HEK293T (cell line): ENCODE measurements at regions not wholly inside any gene's neighbourhood (a gene's known extent, or its start where the extent isn't known, plus 50 kb on each side); places are given as distances from the start of the nearest gene placed in this dataset.
"Not testable (repeated sequence)": the region's sequence is repeated elsewhere in the genome, so short reads cannot be mapped to it uniquely, and the experiment has no call there.

Experiments
- CTCF ChIA-PET: fragments of 350-600 bp; formaldehyde crosslinking; extraction: SDS; loops from one replicate; lab custom pipeline; 2021; ENCODE audit warnings: antibody characterized with exemption, inconsistent platforms; lab: Yijun Ruan, JAX
- POLR2A ChIA-PET: fragments of 350-600 bp; formaldehyde crosslinking; extraction: SDS; loops from one replicate; lab custom pipeline; 2020; ENCODE audit warnings: antibody characterized with exemption, inconsistent platforms; lab: Yijun Ruan, JAX
- DNase-seq: peaks from one replicate; pipeline ENCODE4 v3.0.0; 2012; ENCODE audit warnings: mixed read lengths; ENCODE audit errors: extremely low spot score
- ARNT ChIP-seq: fragments of 450-650 bp; IDR thresholded peaks from 2 replicates; pipeline ENCODE4 v1.6.1; 2017; ENCODE audit warnings: mild to moderate bottlenecking
- BHLHE40 ChIP-seq: fragments of 450-650 bp; IDR thresholded peaks from 2 replicates; pipeline ENCODE4 v1.6.1; 2016; ENCODE audit warnings: mild to moderate bottlenecking, moderate library complexity, borderline replicate concordance
- CTBP1 ChIP-seq: fragments of 450-650 bp; IDR thresholded peaks from 2 replicates; pipeline ENCODE4 v1.6.1; 2016; ENCODE audit warnings: borderline replicate concordance
- ELF4 ChIP-seq: fragments of 450-650 bp; IDR thresholded peaks from 2 replicates; pipeline ENCODE4 v1.6.1; 2017; ENCODE audit warnings: antibody characterized with exemption
- FOXA1 ChIP-seq: fragments of 450-650 bp; IDR thresholded peaks from 2 replicates; pipeline ENCODE4 v1.6.1; 2016; ENCODE audit warnings: mild to moderate bottlenecking
- FOXK2 ChIP-seq: fragments of 450-650 bp; IDR thresholded peaks from 2 replicates; pipeline ENCODE4 v1.6.1; 2016; ENCODE audit warnings: mild to moderate bottlenecking
- FOXM1 ChIP-seq: fragments of 450-650 bp; IDR thresholded peaks from 2 replicates; pipeline ENCODE4 v1.6.1; 2017; ENCODE audit warnings: mild to moderate bottlenecking, borderline replicate concordance
- HDGF ChIP-seq: fragments of 450-650 bp; IDR thresholded peaks from 2 replicates; pipeline ENCODE4 v1.6.1; 2017; ENCODE audit warnings: antibody characterized with exemption, borderline replicate concordance
- L3MBTL2 ChIP-seq: fragments of 450-650 bp; conservative IDR thresholded peaks from 2 replicates; pipeline ENCODE4 v1.6.1; 2016; ENCODE audit warnings: mild to moderate bottlenecking
- LEF1 ChIP-seq: fragments of 450-650 bp; IDR thresholded peaks from 2 replicates; pipeline ENCODE4 v1.6.1; 2017; ENCODE audit warnings: mild to moderate bottlenecking, borderline replicate concordance
- NFRKB ChIP-seq: fragments of 450-650 bp; IDR thresholded peaks from 2 replicates; pipeline ENCODE4 v1.6.1; 2016; ENCODE audit warnings: mild to moderate bottlenecking, moderate library complexity
- PKNOX1 ChIP-seq: fragments of 450-650 bp; IDR thresholded peaks from 2 replicates; pipeline ENCODE4 v1.6.1; 2016
- SP1 ChIP-seq: fragments of 450-650 bp; IDR thresholded peaks from 2 replicates; pipeline ENCODE4 v1.6.1; 2017
- SUZ12 ChIP-seq: fragments of 450-650 bp; IDR thresholded peaks from 2 replicates; pipeline ENCODE4 v1.6.1; 2016; ENCODE audit warnings: mild to moderate bottlenecking
- TARDBP ChIP-seq: fragments of 450-650 bp; IDR thresholded peaks from 2 replicates; pipeline ENCODE4 v1.6.1; 2016
- ZNF384 ChIP-seq: fragments of 450-650 bp; IDR thresholded peaks from 2 replicates; pipeline ENCODE4 v1.6.1; 2016

GRCh38 chr12:17286874-17287273 is 680.9 kb upstream of the LMO3 start:
- CTCF ChIA-PET, result no interaction called here
- no peak for DNase-seq
- TF ChIP-seq L3MBTL2 (no peak), NFRKB (no peak), LEF1 (no peak), ELF4 (no peak)
- POLR2A ChIA-PET, result no interaction called here

- CTCF ChIA-PET, result no interaction called here
- POLR2A ChIA-PET, result no interaction called here
- TF ChIP-seq L3MBTL2 (no peak), TARDBP (no peak), FOXA1 (no peak), LEF1 (no peak), ELF4 (no peak), NFRKB (no peak), SP1 (no peak), SUZ12 (no peak), FOXM1 (no peak), CTBP1 (no peak), BHLHE40 (no peak), FOXK2 (no peak), ZNF384 (no peak), ARNT (no peak), HDGF (no peak), PKNOX1 (no peak)
- no peak for DNase-seq
These were observed 678.9 kb upstream of the LMO3 start for GRCh38 chr12:17284873-17285272.

GRCh38 chr12:17283563-17283962 is 677.6 kb upstream of the LMO3 start:
- TF ChIP-seq PKNOX1 (no peak), FOXA1 (no peak), NFRKB (no peak), BHLHE40 (no peak), L3MBTL2 (no peak), LEF1 (no peak), TARDBP (no peak), HDGF (no peak), ELF4 (no peak), ARNT (no peak), FOXM1 (no peak), SUZ12 (no peak), ZNF384 (no peak), CTBP1 (no peak), SP1 (no peak), FOXK2 (no peak)
- ChIA-PET POLR2A (no interaction called here), CTCF (no interaction called here)
- DNase-seq, result no peak

- CTCF ChIA-PET, DNase-seq, POLR2A ChIA-PET: not testable (repeated sequence)
These were observed 676.2 kb upstream of the LMO3 start for GRCh38 chr12:17282169-17282568.

GRCh38 chr12:17278946-17279345 is 673.0 kb upstream of the LMO3 start:
- ChIA-PET POLR2A (no interaction called here), CTCF (no interaction called here)
- TF ChIP-seq PKNOX1, result no peak
- TF ChIP-seq ZNF384, result no peak
- TF ChIP-seq CTBP1, result no peak
- TF ChIP-seq TARDBP, result no peak
- no peak for TF ChIP-seq ARNT
- no peak for TF ChIP-seq NFRKB
- TF ChIP-seq FOXK2, result no peak
- no peak for TF ChIP-seq FOXM1
- TF ChIP-seq BHLHE40, result no peak
- TF ChIP-seq SP1, result no peak
- no peak for TF ChIP-seq LEF1
- no peak for TF ChIP-seq FOXA1
- TF ChIP-seq HDGF, result no peak
- no peak for TF ChIP-seq ELF4
- no peak for DNase-seq

- no peak for TF ChIP-seq FOXA1
- TF ChIP-seq HDGF, result no peak
- TF ChIP-seq CTBP1, result no peak
- no peak for TF ChIP-seq FOXK2
- no peak for TF ChIP-seq TARDBP
- no peak for TF ChIP-seq SP1
- no peak for TF ChIP-seq ARNT
- TF ChIP-seq ELF4, result no peak
- TF ChIP-seq L3MBTL2, result no peak
- TF ChIP-seq BHLHE40, result no peak
- TF ChIP-seq NFRKB, result no peak
- TF ChIP-seq PKNOX1, result no peak
- no peak for TF ChIP-seq FOXM1
- TF ChIP-seq ZNF384, result no peak
- no peak for TF ChIP-seq LEF1
- TF ChIP-seq SUZ12, result no peak
These were observed 670.2 kb upstream of the LMO3 start for GRCh38 chr12:17276196-17276595.

More at GRCh38 chr12:17276196-17276595, 670.2 kb upstream of the LMO3 start:
- DNase-seq, result no peak
- POLR2A ChIA-PET, result no interaction called here
- CTCF ChIA-PET, result no interaction called here
